Neutrophil (primary cell): ENCODE measurements at regions not wholly inside any gene's neighbourhood (a gene's known extent, or its start where the extent isn't known, plus 50 kb on each side); places are given as distances from the start of the nearest gene placed in this dataset.

ENCODE experiments used
- H3K27ac ChIP-seq: fragments of 200-600 bp; sonication (generic); 2 replicates; pipeline ENCODE4 v1.5.1; 2016; ENCODE audit warnings: mild to moderate bottlenecking, moderate library complexity
- H3K27me3 ChIP-seq: fragments of 200-600 bp; sonication (generic); 2 replicates; pipeline ENCODE4 v1.6.0; 2016; ENCODE audit warnings: mild to moderate bottlenecking
- H3K36me3 ChIP-seq: fragments of 200-600 bp; sonication (generic); 2 replicates; pipeline ENCODE4 v1.5.1; 2017
- H3K4me1 ChIP-seq, 2 experiments: fragments of 200-600 bp in 1 of 2; sonication (generic) in 1 of 2; 1 replicate in 1 of 2; 2 replicates in 1 of 2; pipeline versions ENCODE4 v1.5.1 to v1.6.1; 2013 to 2016; ENCODE audit warnings: low read depth in 1 of 2, low read length in 1 of 2, mild to moderate bottlenecking in 1 of 2, moderate library complexity in 1 of 2; ENCODE audit not compliant: control insufficient read depth in 1 of 2, insufficient read depth in 1 of 2
- H3K4me3 ChIP-seq, 2 experiments: fragments of 200-600 bp in 1 of 2; sonication (generic) in 1 of 2; 1 replicate in 1 of 2; 2 replicates in 1 of 2; pipeline ENCODE4 v1.5.1; 2013 to 2016; ENCODE audit warnings: low read depth in 1 of 2, low read length in 1 of 2, mild to moderate bottlenecking in 1 of 2, moderate library complexity in 1 of 2
- H3K9me3 ChIP-seq: fragments of 200-600 bp; sonication (generic); 2 replicates; pipeline ENCODE4 v1.5.1; 2016
- TF ChIP-seq, protein P1 (sequence below): fragments of 200-600 bp; sonication (generic); IDR thresholded peaks from 2 replicates; pipeline ENCODE4 v1.5.1; 2016; ENCODE audit warnings: antibody characterized with exemption

DNA sequence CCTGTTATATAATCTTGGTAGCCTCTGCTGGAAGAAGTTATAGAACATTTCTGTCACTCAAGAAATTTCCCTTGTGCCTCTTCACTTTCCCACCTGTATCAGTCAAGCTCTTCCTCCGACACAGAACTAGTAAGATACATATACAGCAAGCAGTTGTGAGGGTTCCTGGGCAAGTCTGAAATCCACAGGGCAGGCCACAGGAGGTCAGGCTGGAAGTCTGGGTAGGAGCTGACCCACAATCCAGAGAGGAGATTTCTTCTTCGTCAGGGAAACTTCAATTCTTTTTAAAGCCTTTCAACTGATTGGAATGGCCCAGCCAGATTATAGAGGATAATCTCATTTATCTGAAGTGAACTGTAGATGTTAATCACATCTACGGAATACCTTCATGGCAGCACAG lies 96.4 kb upstream of the FMN2 start:
- H3K4me3 ChIP-seq: no peak overlapping the region
- TF ChIP-seq, protein P1, sequence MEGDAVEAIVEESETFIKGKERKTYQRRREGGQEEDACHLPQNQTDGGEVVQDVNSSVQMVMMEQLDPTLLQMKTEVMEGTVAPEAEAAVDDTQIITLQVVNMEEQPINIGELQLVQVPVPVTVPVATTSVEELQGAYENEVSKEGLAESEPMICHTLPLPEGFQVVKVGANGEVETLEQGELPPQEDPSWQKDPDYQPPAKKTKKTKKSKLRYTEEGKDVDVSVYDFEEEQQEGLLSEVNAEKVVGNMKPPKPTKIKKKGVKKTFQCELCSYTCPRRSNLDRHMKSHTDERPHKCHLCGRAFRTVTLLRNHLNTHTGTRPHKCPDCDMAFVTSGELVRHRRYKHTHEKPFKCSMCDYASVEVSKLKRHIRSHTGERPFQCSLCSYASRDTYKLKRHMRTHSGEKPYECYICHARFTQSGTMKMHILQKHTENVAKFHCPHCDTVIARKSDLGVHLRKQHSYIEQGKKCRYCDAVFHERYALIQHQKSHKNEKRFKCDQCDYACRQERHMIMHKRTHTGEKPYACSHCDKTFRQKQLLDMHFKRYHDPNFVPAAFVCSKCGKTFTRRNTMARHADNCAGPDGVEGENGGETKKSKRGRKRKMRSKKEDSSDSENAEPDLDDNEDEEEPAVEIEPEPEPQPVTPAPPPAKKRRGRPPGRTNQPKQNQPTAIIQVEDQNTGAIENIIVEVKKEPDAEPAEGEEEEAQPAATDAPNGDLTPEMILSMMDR: no peak
- H3K27ac ChIP-seq: no peak overlapping the region
- peaks cover 76% of the 10 kb centered on the region for H3K27me3 ChIP-seq
- H3K36me3 ChIP-seq: no peaks in the 10 kb centered on the region
- H3K9me3 ChIP-seq: no peaks in the 10 kb centered on the region
- peaks cover 0 to 3% of the 10 kb centered on the region in 2 experiments for H3K4me1 ChIP-seq

DNA sequence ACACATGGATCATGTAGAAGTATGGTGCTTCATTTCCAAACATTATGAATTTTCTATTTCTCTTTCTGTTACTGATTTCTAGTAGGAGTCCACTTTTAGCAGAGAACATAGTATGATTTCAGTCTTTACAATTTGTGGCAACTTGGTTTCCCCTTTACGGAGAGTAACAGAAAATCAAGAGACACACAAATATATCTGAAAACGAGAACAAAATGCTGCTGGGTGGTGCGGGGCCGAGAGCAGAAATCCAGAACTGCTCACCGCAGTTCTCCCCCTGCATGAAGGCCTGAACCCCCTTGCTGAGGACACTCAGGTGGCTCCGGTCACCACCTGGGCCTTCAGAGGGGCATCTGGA lies 94.5 kb upstream of the FMN2 start:
- TF ChIP-seq, protein P1: no peak

DNA sequence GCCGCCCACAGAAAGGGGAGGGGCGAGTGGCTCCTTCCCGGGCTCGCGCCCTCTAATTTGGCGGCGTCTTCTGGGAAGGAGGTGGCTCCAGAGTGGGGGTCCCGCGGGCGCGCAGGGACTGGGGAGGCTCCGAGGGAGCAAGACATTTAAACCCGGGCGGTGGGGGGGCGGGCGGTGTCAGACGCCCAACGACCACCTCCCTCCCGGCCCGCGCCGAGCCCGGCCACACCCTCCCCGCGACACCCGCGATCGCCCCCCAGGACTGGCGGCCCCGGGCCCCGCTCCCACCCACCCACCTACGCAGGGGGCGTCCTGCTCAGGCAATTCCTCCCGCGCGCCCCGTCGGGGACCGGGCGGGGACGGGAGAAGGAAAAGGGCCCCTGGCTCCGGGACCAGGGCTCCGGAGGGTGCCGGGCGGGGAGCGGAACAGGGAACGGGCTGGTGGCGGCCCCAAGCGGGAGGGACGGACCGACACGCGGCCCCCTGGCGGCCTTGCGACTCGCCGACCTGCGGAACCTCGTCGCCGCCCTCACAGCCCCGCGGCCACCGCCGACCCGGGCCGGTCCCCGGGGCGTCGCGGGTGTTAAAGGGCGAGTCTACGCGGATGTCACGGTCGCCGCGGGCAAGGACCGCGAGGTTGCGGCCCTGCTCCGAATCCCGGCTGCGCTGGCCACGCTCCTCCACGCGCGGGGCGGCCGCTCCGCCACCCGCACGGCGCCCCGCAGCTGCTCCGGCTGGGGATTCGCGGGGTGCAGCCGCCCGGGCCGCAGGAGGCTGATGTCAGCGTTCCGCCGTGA lies 94.0 kb upstream of the FMN2 start:
- H3K27ac ChIP-seq: no peak overlapping the region
- H3K4me3 ChIP-seq: no peak overlapping the region

More for the DNA sequence above, 94.5 kb upstream of the FMN2 start:
- H3K27ac ChIP-seq: no peak overlapping the region
- no peak overlapping the region for H3K4me3 ChIP-seq
- no peaks in the 10 kb centered on the region for H3K36me3 ChIP-seq
- peaks cover 0 to 3% of the 10 kb centered on the region in 2 experiments for H3K4me1 ChIP-seq
- peaks cover 94% of the 10 kb centered on the region for H3K27me3 ChIP-seq
- no peaks in the 10 kb centered on the region for H3K9me3 ChIP-seq

DNA sequence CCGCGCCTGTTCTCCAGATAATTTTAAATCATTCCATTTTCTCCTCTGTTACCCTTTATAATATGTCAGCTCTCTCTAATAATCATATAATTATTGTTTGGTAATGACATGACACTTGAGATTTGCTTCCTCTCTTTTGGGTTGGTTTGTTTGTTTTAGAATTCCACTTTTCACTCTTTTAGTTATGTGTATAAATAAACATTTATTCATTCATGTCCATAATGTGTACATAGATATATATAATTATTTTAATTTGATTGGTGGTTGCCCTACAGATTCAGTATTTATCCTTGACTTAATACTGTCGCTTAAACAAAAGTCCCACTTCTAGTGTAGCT lies 93.4 kb upstream of the FMN2 start:
- Histone ChIP-seq H3K9me3 (no peaks in the 10 kb centered on the region), H3K4me1 (peaks cover 0 to 3% of the 10 kb centered on the region in 2 experiments), H3K27me3 (peaks cover 92% of the 10 kb centered on the region), H3K27ac (no peak overlapping the region), H3K4me3 (no peak overlapping the region), H3K36me3 (no peaks in the 10 kb centered on the region)
- TF ChIP-seq, protein P1: no peak

More for the DNA sequence above, 94.0 kb upstream of the FMN2 start:
- no peaks in the 10 kb centered on the region for H3K36me3 ChIP-seq
- H3K9me3 ChIP-seq: no peaks in the 10 kb centered on the region
- H3K27me3 ChIP-seq: peaks cover 94% of the 10 kb centered on the region
- TF ChIP-seq, protein P1: no peak
- peaks cover 0 to 3% of the 10 kb centered on the region in 2 experiments for H3K4me1 ChIP-seq

DNA sequence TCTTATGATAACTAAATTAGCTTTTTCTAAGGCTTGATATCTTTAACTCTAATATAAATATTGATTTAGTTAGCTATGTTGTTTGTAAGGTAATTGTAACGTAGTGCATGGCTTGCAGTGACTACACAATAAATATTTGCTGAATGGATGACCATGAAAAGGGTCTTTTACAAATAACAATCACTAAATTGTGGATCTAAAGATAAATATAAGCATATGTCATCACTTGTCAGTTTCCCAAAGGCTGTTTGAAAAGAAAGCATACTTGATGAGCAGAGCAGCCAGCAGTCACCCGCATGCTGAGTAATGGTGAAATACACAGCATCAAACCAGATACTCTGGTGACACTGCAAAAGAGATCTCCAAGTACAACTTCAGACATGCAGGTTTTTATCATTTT lies 92.5 kb upstream of the FMN2 start:
- peaks cover 0 to 3% of the 10 kb centered on the region in 2 experiments for H3K4me1 ChIP-seq
- peaks cover 84% of the 10 kb centered on the region for H3K27me3 ChIP-seq
- H3K9me3 ChIP-seq: no peaks in the 10 kb centered on the region
- H3K4me3 ChIP-seq: no peak overlapping the region
- H3K36me3 ChIP-seq: no peaks in the 10 kb centered on the region
- H3K27ac ChIP-seq: no peak overlapping the region
- TF ChIP-seq, protein P1: no peak
